HEK293 (cell line): ENCODE measurements at regions not wholly inside any gene's neighbourhood (a gene's known extent, or its start where the extent isn't known, plus 50 kb on each side); places are given as distances from the start of the nearest gene placed in this dataset.

Source experiments
- ZNF121 ChIP-seq: fragments of 450-650 bp; formaldehyde crosslinking; IDR thresholded peaks from 2 replicates; pipeline ENCODE4 v1.5.1; 2016; ENCODE audit warnings: missing biosample characterization, missing genetic modification characterization
- TF ChIP-seq, protein P1 (sequence below): fragments of 450-650 bp; formaldehyde crosslinking; IDR thresholded peaks from 2 replicates; pipeline ENCODE4 v1.5.1; 2016; ENCODE audit warnings: missing biosample characterization, missing genetic modification characterization
- TF ChIP-seq, protein P2 (sequence below): fragments of 450-650 bp; formaldehyde crosslinking; optimal IDR thresholded peaks from 2 replicates; pipeline ENCODE3; 2016; ENCODE audit warnings: missing biosample characterization, mild to moderate bottlenecking, missing genetic modification characterization

DNA sequence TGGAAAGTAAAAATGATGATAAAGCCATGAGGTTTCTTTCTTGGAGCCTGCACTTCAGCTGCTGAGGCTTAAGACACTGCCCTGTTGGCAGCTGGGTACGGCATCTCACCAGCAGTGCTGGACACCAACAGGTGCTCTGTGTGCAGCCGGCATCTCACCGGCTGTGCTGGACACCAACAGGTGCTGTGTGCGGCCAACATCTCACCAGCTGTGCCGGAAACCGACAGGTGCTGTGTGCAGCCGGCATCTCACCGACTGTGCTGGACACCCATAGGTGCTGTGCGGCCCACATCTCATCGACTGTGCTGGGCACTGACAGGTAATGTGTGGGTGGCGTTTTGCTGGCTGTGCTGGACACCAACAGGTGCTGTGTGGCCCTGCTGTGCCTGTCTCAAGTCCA lies 190.8 kb downstream of the TMEM18 start:
- TF ChIP-seq, protein P1, sequence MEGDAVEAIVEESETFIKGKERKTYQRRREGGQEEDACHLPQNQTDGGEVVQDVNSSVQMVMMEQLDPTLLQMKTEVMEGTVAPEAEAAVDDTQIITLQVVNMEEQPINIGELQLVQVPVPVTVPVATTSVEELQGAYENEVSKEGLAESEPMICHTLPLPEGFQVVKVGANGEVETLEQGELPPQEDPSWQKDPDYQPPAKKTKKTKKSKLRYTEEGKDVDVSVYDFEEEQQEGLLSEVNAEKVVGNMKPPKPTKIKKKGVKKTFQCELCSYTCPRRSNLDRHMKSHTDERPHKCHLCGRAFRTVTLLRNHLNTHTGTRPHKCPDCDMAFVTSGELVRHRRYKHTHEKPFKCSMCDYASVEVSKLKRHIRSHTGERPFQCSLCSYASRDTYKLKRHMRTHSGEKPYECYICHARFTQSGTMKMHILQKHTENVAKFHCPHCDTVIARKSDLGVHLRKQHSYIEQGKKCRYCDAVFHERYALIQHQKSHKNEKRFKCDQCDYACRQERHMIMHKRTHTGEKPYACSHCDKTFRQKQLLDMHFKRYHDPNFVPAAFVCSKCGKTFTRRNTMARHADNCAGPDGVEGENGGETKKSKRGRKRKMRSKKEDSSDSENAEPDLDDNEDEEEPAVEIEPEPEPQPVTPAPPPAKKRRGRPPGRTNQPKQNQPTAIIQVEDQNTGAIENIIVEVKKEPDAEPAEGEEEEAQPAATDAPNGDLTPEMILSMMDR (tag by site-specific recombination): no peak
- TF ChIP-seq, protein P2, sequence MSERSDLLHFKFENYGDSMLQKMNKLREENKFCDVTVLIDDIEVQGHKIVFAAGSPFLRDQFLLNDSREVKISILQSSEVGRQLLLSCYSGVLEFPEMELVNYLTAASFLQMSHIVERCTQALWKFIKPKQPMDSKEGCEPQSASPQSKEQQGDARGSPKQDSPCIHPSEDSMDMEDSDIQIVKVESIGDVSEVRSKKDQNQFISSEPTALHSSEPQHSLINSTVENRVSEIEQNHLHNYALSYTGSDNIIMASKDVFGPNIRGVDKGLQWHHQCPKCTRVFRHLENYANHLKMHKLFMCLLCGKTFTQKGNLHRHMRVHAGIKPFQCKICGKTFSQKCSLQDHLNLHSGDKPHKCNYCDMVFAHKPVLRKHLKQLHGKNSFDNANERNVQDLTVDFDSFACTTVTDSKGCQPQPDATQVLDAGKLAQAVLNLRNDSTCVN (tag by site-specific recombination): no peak
- no peak for TF ChIP-seq ZNF121 (tag by site-specific recombination)
